HG02973 (cell line): ENCODE measurements at regions not wholly inside any gene's neighbourhood (a gene's known extent, or its start where the extent isn't known, plus 50 kb on each side); places are given as distances from the start of the nearest gene placed in this dataset.
"Not testable (repeated sequence)": the region's sequence is repeated elsewhere in the genome, so short reads cannot be mapped to it uniquely, and the experiment has no call there.

Experiments used
- ATAC-seq: cut with Tn5 transposase; IDR thresholded peaks from one replicate; pipeline ENCODE4 v1.9.1; 2021; ENCODE audit warnings: moderate library complexity; ENCODE audit not compliant: unreplicated experiment

DNA sequence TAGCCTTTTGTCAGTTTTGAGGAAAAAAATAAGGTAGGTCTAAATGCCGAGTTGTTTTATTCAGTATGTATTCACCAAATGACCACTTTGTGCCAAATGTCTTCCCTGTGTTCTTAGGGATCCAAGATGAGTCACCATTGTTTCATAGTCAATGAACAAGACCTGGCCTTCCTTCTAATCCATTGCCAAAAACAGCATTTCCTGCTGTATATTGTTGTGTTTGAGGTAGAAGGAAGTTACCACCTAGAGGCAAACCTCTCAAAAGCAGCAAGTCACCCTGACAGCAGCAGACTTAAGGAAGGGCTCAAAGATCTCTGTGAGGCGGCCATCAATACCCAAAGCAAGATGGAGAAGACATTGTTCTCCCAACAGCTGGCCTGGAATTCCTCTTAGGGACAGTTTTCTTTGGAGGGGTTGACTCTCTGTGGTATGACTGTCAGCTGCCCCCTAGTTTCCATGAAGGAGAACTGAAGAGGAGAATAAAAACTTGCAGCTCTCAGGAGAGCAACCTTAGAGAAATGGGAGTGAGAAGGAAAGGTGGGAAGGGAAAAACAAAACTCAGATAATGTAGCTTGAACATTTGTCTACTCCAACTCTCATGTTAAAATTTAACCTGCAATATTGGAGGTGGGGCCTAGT is 328.3 kb downstream of the LRATD1 start:
- ATAC-seq, result no peak

DNA sequence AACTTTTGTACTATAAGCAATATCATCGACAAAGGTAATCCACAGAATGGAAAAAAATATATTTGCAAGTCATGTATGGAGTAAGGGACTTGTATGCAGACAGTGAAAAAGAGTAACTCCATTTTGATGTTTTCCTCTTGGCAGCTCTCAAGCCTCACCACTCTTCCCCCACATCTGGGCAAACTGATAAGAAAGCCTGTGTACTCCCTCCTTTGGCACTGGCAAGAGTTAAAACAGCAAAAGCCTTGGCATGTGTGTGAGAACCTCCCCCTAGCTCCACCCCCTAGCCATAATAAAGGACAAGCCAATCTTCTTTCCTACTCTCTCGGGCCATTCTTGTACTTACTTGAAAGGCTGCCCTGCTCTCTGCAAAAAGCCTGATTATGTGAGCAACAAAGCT is 335.2 kb downstream of the LRATD1 start:
- ATAC-seq, result no peak

DNA sequence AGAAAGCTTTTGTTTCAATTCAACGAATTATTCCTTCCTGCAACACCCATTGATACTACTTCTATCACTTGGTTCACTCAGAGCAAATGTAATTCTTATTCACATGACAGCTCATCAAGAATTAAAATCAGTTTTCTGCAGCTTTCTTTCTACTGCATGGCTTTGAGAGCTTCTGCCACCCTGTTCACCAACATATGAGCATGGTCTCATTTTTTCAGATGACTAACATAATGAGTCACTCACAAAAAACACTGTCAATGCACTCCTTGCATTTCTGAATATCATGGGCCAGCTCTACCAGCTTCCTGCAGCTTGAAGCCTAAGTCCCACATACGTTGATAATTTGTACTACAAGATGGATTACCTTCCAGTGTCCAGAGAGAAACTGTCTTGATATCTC is 342.9 kb downstream of the LRATD1 start:
- ATAC-seq, result no peak

DNA sequence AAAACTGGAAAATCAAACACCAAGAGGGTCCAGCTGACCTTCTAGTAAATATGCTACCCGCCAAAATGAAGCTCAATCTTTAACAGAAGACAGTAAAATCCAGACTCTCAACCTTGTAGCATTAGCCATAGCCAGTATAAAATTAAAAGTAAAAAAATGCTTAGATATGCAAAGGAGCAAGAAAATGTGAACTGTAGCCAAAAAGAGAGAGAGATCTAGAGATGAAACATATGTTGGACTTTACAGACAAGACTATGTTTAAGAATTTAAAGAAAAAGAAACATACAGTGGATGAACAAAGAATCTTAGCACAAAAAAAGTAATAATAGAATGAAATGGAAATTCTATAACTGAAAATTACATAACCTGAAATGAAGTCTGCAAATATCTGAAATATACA is 344.5 kb downstream of the LRATD1 start:
- ATAC-seq, result no peak

DNA sequence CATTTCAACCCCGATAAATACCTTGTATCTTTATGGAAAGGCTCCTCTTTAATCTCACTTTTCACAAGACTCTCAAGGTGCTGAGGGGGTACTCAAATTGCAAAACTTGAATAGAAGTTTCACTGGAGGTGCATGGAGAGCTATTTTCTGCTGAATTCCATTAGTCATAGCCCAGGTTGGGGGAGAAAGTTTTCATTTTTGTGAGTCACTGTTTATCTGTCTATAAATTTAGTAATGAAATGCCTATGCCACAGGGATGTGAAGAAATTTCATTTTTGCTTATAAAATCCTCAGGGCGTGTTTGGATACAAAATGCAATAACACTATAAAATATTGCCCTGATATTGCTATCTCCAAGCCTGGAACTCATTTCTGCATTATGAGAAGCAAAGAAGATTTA is 346.3 kb downstream of the LRATD1 start:
- no peak for ATAC-seq

DNA sequence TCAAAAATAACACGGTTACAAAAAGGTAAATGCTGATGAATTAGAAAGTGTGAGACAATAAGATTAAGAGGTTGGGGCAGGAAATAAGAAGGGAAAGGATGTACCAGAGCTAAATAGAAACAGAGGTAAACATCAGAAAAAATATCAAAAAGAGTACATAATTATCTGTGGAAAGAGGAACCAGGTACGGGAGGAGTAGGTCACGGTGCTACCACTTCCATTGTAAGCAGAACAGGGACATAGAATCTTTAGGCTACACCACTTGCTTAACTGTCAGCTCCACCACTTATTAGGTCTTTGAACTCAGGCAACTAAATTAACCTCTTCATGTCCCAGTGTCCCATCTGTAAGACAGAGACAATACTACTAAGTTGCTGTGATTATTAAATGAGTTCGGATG is 350.3 kb downstream of the LRATD1 start:
- ATAC-seq, result no peak

DNA sequence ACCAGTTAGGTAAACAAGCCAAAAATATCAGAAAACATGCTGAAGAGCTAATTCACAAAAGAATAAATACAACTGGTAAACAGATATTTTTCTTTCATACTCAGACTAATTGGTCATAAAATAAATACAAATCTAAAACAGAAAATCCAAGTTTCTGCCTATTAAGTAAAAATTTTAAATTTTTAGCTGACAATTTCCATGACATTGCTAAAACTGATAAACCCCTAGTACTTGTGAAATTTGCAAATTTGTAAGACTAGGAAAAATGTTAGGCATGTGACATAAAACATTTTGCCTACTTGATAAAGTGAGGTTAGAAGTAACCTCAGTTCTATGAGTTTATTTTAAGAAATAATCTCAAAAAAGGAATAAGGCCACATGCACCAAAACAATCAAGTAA is 356.1 kb downstream of the LRATD1 start:
- ATAC-seq, result no peak

DNA sequence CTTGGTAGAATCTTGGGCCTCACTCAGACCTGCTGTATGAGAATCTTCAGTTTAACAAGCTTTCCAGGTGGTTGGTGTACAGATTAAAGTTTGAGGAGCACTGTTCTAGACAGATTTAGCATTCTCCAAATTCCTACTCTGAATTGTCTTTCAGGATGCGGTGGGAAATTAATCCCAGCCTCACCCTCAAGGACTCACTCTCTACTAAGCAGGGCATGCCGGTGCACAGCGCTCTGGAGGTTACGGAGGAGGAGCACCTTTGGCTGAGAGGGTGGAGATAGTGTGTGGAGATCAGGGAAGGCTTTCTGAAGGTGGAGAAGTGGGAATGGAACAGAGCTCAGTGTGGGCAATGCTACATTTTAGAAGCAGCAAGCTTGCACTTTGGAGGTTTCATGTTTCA is 359.2 kb downstream of the LRATD1 start:
- ATAC-seq, result no peak

GRCh38 chr2:14994721-14995120 is 362.2 kb downstream of the LRATD1 start:
- no peak for ATAC-seq

DNA sequence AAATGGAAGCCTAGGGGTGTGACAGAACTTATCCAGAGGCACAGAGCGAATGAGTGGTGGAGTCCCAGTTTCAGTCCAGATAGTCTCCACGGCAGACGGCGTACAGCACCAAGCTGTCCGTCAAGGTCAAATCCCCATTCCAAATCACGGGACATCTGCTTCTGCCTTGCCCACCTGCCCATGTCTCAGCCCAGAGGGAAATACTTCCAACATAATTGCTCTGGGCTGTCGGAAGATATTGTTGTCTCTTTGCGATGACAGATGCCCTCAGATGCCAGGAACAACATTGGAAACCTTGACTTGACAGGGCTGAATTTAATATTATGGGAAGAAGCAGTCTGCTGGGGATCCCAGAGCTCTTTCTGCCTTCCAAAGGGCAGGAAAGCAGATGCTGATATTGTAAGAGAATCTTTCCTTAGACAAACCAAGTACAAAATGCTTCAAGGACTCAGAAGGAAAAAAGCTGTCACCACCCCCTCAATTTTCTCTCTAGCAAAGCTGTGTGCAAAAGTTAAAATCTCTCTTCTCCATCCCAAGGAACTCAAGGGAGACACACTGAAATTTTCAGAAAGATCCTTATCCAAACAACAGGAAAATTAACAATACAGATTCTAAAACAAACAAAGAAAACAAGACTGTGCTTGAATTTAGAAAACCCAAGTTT is 364.0 kb downstream of the LRATD1 start:
- no peak for ATAC-seq

DNA sequence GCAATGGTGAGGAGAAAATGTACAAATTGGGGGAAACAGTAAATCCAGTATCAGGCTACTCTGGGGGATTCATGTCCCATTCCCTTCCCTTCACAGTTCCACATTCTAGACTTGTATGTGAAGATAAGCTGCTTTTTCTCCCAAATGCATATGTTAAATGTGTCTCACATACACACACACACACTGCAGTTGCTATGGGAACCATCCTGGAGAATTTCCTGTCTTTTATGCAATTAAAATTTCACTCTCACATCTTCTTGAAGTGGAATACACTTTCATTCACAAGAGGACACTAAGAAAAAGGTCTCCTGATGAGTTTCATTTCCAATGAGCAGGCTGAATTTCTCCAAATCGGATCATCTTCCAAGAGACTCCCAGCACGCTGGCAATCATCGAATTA is 366.0 kb downstream of the LRATD1 start:
- ATAC-seq, result no peak

DNA sequence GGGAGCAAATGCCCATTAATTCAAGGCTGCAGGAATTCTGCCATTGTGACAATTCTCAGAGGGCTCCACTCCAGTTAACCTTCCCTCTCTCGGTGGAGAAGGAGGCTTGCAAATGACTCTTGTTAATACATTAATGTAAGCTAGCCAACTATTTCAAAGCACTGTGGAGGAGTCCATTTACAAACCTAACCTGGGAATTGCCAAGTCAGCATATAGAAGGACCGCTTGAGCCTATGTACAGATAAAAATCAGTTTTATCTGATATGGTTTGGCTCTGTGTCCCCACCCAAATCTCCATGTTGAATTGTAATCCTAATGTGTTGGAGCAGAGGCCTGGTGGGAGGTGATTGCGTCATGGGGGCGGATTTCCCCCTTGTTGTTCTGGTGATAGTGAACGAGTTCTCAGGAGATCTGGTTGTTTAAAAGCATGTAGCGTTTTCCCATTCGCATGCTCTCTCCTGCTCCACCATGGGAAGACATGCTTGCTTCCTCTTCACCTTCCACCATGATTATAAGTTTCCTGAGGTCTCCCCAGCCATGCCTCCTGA is 366.7 kb downstream of the LRATD1 start:
- ATAC-seq, result no peak

GRCh38 chr2:15002519-15002918 is 370.0 kb downstream of the LRATD1 start:
- not testable (repeated sequence) for ATAC-seq

DNA sequence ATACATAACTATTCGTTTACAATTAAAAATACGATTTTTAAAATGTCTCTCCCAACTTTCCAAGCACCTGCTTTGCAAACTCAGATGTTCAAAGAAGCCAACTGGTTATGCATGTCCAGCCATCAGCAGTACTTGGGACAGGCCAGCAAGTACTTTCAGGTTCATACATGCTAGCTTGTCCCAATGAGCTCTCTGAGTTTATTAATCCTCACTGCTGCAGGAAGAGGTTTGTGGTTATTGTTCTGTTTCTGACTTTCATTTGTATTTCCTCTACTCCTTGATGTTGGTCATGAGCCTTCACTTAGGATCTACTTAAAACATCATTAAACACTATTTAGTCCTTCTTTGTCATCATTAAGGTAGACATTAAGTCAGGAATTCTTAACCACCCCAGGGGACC is 374.1 kb downstream of the LRATD1 start:
- no peak for ATAC-seq

GRCh38 chr2:15009681-15010080 is 377.2 kb downstream of the LRATD1 start:
- no peak for ATAC-seq

- ATAC-seq, result peak; percentile 86
These were observed 377.8 kb downstream of the LRATD1 start for GRCh38 chr2:15010346-15010745.

DNA sequence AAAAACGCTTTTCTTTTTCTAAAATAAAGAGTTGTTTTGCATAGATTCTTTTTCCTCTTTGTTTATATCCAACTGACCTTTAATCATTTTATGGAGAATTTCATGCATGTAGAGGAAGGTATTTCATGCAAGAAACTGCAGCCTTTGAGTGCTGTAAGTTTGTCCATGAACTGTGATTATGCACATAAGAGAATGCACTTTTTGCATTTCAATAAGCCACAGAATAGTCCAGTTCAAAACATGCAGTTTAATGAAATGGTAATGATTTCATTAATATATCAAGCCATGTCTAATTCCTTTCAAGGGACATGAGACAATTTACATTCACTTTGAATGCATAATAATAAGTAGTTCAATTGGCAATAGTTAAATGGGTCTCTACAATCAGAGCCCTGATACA is 386.3 kb downstream of the LRATD1 start:
- ATAC-seq, result no peak

DNA sequence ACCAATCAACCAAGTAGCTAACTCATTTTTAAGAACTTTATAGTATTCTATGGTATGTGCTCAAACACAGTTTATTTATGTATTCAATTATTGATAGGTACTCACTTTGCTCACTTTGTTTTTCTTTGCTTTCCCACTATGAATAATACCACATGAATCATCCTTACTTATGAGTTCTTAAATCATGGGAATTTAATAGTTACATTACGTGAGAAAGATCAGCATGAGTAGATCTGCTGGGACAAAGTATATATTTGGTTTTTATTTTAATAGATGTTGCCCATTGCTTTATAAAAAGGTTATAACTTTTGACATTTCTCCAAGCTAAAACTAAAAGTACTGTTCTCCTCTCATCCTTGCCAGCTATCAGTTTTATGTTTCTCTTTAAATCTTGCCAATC is 390.7 kb downstream of the LRATD1 start:
- ATAC-seq, result no peak

DNA sequence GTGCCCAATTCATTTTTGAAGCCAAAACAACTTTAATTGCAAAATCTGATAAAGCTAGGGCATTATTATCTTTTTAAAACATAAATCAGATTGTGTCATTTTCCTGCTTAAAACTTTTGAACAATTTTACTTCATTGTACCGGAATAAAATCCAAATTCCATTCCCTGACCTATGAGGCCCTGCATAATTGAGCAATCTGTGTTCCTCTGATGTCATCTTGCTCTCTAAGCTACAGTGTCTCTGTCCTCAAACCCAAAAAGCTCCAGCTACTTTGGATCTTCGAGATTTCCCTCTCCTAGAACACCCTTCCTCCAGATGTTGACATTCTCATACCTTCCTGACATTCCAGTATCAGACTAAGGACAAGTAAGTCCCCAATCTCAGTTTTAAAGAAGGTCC is 395.9 kb downstream of the LRATD1 start:
- ATAC-seq, result no peak

- peak; percentile 98 for ATAC-seq
These were observed 399.3 kb downstream of the LRATD1 start for GRCh38 chr2:15031745-15032240.

- no peak for ATAC-seq
These were observed 401.7 kb downstream of the LRATD1 start for GRCh38 chr2:15034246-15034645.

DNA sequence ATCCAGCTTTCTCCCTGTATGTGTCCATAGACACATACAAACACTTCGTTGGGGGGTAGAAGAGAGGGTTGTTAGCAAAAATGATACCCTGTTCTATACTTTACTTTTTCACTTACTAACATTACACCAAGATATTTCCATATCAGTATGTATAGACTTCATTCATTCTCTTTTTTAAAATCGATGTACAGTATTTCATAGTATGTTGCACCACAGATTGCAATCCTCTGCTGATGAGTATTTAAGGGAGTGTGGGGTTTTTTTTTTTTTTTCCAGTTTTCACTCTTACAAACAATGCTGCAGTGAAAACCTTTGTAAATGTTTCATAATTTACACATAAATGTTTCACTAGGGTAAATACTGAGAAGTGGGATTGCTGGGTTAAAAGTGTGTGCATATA is 402.3 kb downstream of the LRATD1 start:
- ATAC-seq, result no peak
